Endothelial cell of umbilical vein (primary cell): ENCODE measurements at regions not wholly inside any gene's neighbourhood (a gene's known extent, or its start where the extent isn't known, plus 50 kb on each side); places are given as distances from the start of the nearest gene placed in this dataset.
"Not testable (repeated sequence)": the region's sequence is repeated elsewhere in the genome, so short reads cannot be mapped to it uniquely, and the experiment has no call there.

ENCODE experiments used
- CTCF ChIP-seq, 2 donors: IDR thresholded peaks; 1 replicate in 1 of 2; 2 replicates in 1 of 2; pipeline ENCODE4 v1.5.1; 2011; ENCODE audit warnings: low read length in 2 of 2, mild to moderate bottlenecking in 2 of 2, moderate library complexity in 2 of 2, control low read depth in 1 of 2, inconsistent platforms in 1 of 2, low read depth in 1 of 2; ENCODE audit not compliant: insufficient read depth in 1 of 2; ENCODE audit errors: extremely low read depth in 1 of 2
- EZH2 ChIP-seq: IDR thresholded peaks from 2 replicates; pipeline ENCODE4 v1.6.1; 2012; ENCODE audit warnings: borderline replicate concordance, low read depth, mild to moderate bottlenecking, moderate library complexity, low read length, inconsistent platforms; ENCODE audit not compliant: severe bottlenecking
- FOS ChIP-seq: IDR thresholded peaks from 2 replicates; pipeline ENCODE4 v1.6.1; 2011; ENCODE audit warnings: mild to moderate bottlenecking, low read length, moderate library complexity, borderline replicate concordance; ENCODE audit not compliant: insufficient read depth
- GATA2 ChIP-seq: IDR thresholded peaks from 2 replicates; pipeline ENCODE4 v1.7.0; 2011; ENCODE audit warnings: low read depth, mild to moderate bottlenecking, moderate library complexity, mixed read lengths, low read length; ENCODE audit not compliant: insufficient read length, insufficient read depth
- JUN ChIP-seq: IDR thresholded peaks from 2 replicates; pipeline ENCODE4 v1.6.1; 2011; ENCODE audit warnings: borderline replicate concordance, low read depth; ENCODE audit not compliant: insufficient read length, insufficient read depth
- MAX ChIP-seq: IDR thresholded peaks from 2 replicates; pipeline ENCODE4 v1.6.1; 2011; ENCODE audit not compliant: insufficient read depth, insufficient read length
- MYC ChIP-seq: IDR thresholded peaks from one replicate; pipeline ENCODE4 v1.6.1; 2011; ENCODE audit warnings: mild to moderate bottlenecking, low read depth, low read length
- POLR2A ChIP-seq: IDR thresholded peaks from 2 replicates; pipeline ENCODE4 v1.6.1; 2012; ENCODE audit warnings: low read depth, mild to moderate bottlenecking, control low read depth, low read length
- POLR2AphosphoS5 ChIP-seq: IDR thresholded peaks from 2 replicates; pipeline ENCODE4 v1.6.1; 2012; ENCODE audit warnings: low read depth, mild to moderate bottlenecking, control low read depth, low read length, moderate library complexity; ENCODE audit not compliant: insufficient read depth

- not testable (repeated sequence) for TF ChIP-seq EZH2; CTCF (IDR thresholded peaks at IDR 0.05; ENCODE audit: extremely low read depth in 1 of 2, insufficient read depth in 1 of 2, low read depth in 1 of 2, low read length in 2 of 2); FOS; MAX; POLR2AphosphoS5; POLR2A; GATA2; JUN; MYC
Measured at GRCh38 chr13:19359697-19360096, 178.1 kb upstream of the TUBA3C start.
